ENCODE measurements at regions not wholly inside any gene's neighbourhood (a gene's known extent, or its start where the extent isn't known, plus 50 kb on each side); places are given as distances from the start of the nearest gene placed in this dataset.

GRCh38 chr1:29655945-29656850, 419.9 kb downstream of the PTPRU start:
- H3K4me3 ChIP-seq (ENCODE audit: insufficient read length, low read depth) = no peak overlapping the region
- no peak for DNase-seq (ENCODE audit: low read depth, low spot score)

DNA sequence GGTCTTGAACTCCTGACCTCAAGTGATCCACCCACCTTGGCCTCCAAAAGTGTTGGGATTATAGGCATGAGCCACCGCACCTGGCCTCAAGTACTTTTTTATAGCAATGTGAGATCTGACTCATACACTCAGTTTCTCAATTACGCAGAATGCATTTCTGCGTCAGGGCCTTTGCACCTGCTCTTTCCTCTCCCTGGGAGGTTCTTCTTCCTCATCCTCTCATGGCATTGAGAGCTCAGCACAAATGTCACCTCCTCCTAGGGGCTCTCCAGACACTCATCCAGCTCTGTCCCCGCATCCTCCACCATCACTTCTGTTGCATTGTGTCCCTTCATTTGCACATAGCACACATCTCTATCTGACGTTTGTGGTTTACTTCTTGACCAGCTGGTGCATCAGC, 418.8 kb downstream of the PTPRU start:
- Histone ChIP-seq H3K36me3 (ENCODE audit: insufficient read depth, insufficient read length, low read length) (no peaks in the 10 kb centered on the region), H3K4me1 (ENCODE audit: insufficient read depth, insufficient read length) (peaks cover 5% of the 10 kb centered on the region), H3K9ac (ENCODE audit: insufficient read length, low read depth) (no peak overlapping the region), H3K4me3 (ENCODE audit: insufficient read length, low read depth) (no peak overlapping the region), H3K27me3 (ENCODE audit: insufficient read depth, insufficient read length) (no peaks in the 10 kb centered on the region), H3K9me3 (ENCODE audit: insufficient read depth, low read length) (peaks cover 7% of the 10 kb centered on the region; the same call in 1 of the 2 replicates)
- TF ChIP-seq YY1 (IDR thresholded peaks at IDR 0.05; ENCODE audit: insufficient read depth, insufficient read length) = no peak
- TF ChIP-seq ZNF274 (IDR thresholded peaks at IDR 0.05; ENCODE audit: low read depth, low read length) = no peak
- TF ChIP-seq SUZ12 (IDR thresholded peaks at IDR 0.05; ENCODE audit: extremely low read depth, insufficient read depth, insufficient read length) = no peak
- DNase-seq (ENCODE audit: low read depth, low spot score) = no peak

More at GRCh38 chr1:29655945-29656850, 419.9 kb downstream of the PTPRU start:
- H3K9me3 ChIP-seq (ENCODE audit: insufficient read depth, low read length) = peaks cover 7% of the 10 kb centered on the region; the same call in 1 of the 2 replicates
- no peaks in the 10 kb centered on the region for H3K27me3 ChIP-seq (ENCODE audit: insufficient read depth, insufficient read length)
- peaks cover 5% of the 10 kb centered on the region for H3K4me1 ChIP-seq (ENCODE audit: insufficient read depth, insufficient read length)
- H3K36me3 ChIP-seq (ENCODE audit: insufficient read depth, insufficient read length, low read length) = no peaks in the 10 kb centered on the region
- H3K9ac ChIP-seq (ENCODE audit: insufficient read length, low read depth) = no peak overlapping the region
- TF ChIP-seq SUZ12 (IDR thresholded peaks at IDR 0.05; ENCODE audit: extremely low read depth, insufficient read depth, insufficient read length) (no peak), YY1 (IDR thresholded peaks at IDR 0.05; ENCODE audit: insufficient read depth, insufficient read length) (no peak), ZNF274 (IDR thresholded peaks at IDR 0.05; ENCODE audit: low read depth, low read length) (no peak)

DNA sequence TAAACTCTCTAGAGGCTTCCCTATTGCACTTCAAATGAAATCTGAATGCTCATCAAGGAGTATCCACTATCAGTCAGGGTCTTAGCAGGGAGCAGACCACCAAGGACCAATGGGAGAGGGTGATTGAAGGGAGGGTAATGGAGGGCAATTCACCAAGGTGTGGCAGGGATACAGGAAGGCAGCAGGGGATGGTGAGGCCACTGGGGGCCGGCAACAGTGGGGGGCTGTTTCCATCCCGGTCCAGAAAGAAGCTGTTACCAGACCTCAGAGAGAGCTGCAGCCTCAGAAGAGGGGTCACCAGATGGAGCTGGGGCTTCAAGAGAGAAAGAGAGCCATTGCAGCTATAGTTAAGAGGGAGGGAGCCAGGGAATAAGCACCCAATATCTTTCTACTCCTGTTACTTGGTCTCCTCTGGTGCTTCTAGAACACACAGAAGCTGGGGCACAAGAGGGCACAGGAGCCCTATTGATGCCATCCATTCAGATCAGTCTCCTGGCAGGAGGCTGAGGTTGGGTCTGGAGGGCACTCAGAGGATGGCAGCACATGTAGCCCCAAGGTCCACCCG, 417.6 kb downstream of the PTPRU start:
- no peak for TF ChIP-seq SUZ12 (IDR thresholded peaks at IDR 0.05; ENCODE audit: extremely low read depth, insufficient read depth, insufficient read length)
- TF ChIP-seq ZNF274 (IDR thresholded peaks at IDR 0.05; ENCODE audit: low read depth, low read length) = no peak
- no peak for TF ChIP-seq YY1 (IDR thresholded peaks at IDR 0.05; ENCODE audit: insufficient read depth, insufficient read length)
- DNase-seq (ENCODE audit: low read depth, low spot score) = no peak

DNA sequence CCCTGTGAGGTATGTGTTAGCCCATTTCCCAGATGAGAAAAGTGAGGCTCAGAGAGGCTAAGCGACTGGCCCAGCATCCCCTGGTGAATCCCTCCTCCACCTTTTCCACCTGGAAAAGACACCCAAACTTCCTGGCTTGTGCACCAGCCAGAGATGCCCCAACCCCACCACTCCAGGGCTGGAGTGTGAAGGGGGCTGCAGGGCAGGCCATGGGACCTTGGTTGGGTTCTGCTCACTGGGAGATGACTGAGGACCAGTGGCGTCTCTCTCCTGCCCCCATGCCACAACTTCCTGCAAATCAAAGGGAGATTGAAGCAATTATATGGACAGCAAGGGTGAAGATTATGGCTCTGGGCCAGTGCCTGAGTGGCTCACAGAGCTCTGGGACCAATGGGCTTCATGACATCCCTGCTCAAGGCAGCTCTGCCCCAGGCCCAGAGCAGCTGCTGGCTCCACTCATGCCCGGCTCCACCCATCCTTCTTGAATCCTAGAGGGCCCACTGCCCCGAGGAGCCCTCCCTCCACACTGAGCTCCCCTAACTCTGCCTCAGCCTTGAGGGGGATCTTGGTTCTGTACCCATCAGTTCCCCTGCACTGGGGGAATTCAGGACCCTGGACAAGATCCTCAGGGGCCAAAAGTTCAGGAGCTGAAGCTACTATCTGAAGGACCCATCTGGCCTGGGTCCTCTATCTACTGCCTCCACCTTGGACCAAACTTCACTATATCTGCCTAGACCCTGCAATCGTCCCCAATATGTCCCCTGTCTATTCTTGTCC, 416.9 kb downstream of the PTPRU start:
- Histone ChIP-seq H3K36me3 (ENCODE audit: insufficient read depth, insufficient read length, low read length) (no peaks in the 10 kb centered on the region), H3K4me1 (ENCODE audit: insufficient read depth, insufficient read length) (peaks cover 10% of the 10 kb centered on the region), H3K4me3 (ENCODE audit: insufficient read length, low read depth) (no peak overlapping the region), H3K9ac (ENCODE audit: insufficient read length, low read depth) (no peak overlapping the region), H3K27me3 (ENCODE audit: insufficient read depth, insufficient read length) (no peaks in the 10 kb centered on the region), H3K9me3 (ENCODE audit: insufficient read depth, low read length) (no peaks in the 10 kb centered on the region)
- TF ChIP-seq ZNF274 (IDR thresholded peaks at IDR 0.05; ENCODE audit: low read depth, low read length) (no peak), YY1 (IDR thresholded peaks at IDR 0.05; ENCODE audit: insufficient read depth, insufficient read length) (no peak), SUZ12 (IDR thresholded peaks at IDR 0.05; ENCODE audit: extremely low read depth, insufficient read depth, insufficient read length) (no peak)
- no peak for DNase-seq (ENCODE audit: low read depth, low spot score)

More for the DNA sequence above, 417.6 kb downstream of the PTPRU start:
- H3K9ac ChIP-seq (ENCODE audit: insufficient read length, low read depth) = no peak overlapping the region
- H3K36me3 ChIP-seq (ENCODE audit: insufficient read depth, insufficient read length, low read length) = no peaks in the 10 kb centered on the region
- peaks cover 10% of the 10 kb centered on the region for H3K4me1 ChIP-seq (ENCODE audit: insufficient read depth, insufficient read length)
- no peak overlapping the region for H3K4me3 ChIP-seq (ENCODE audit: insufficient read length, low read depth)
- no peaks in the 10 kb centered on the region for H3K9me3 ChIP-seq (ENCODE audit: insufficient read depth, low read length)
- no peaks in the 10 kb centered on the region for H3K27me3 ChIP-seq (ENCODE audit: insufficient read depth, insufficient read length)

DNA sequence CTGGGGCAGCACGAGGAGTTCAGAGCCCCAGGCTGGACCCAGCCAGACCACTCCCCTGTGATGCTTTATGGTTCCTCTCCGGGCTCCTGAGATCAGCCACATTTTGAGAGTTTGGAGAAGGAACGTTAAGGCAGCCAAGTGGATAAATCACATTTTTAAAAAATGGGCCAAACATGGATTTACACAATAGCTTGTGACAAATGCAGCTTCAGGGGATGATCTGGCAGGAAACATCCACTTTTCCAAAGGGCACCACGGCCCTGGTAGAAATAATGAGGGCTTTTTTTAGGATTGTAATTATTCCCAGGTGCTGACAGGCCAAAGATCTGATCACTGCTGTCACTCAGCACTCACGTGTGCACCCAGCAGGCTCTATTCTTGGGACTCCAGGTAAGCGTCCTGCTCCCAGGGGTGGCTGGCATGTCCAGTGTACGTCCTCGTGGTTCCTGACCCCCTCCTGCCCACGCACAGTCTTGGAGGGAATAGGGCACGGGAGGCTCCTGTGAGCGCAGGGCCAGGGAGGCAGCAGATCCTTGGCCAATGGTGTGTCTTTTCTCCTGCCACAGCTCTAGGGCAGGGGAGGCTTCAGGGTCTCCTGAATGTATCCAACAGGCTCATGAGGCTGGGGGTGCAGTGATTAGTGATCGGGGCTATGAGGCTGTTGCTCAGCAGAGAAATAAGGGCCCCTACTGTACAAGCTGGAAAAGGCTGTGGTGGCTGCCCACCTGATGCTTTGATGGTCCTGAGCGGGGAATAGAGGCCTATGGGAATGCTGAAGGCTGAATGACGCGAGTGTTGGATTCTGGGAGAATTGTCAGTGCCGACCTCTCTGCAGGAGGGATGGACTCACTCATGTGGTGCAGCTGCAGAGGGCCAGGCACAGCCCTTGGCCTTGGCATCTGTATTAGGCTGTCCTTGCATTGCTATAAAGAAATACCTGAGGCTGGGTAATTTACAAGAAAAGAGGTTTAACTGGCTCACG, 415.7 kb downstream of the PTPRU start:
- Histone ChIP-seq H3K4me3 (ENCODE audit: insufficient read length, low read depth) (no peak overlapping the region), H3K9ac (ENCODE audit: insufficient read length, low read depth) (no peak overlapping the region), H3K4me1 (ENCODE audit: insufficient read depth, insufficient read length) (peaks cover 10% of the 10 kb centered on the region), H3K27me3 (ENCODE audit: insufficient read depth, insufficient read length) (no peaks in the 10 kb centered on the region), H3K9me3 (ENCODE audit: insufficient read depth, low read length) (no peaks in the 10 kb centered on the region), H3K36me3 (ENCODE audit: insufficient read depth, insufficient read length, low read length) (no peaks in the 10 kb centered on the region)
- TF ChIP-seq YY1 (IDR thresholded peaks at IDR 0.05; ENCODE audit: insufficient read depth, insufficient read length) (no peak), ZNF274 (IDR thresholded peaks at IDR 0.05; ENCODE audit: low read depth, low read length) (no peak), SUZ12 (IDR thresholded peaks at IDR 0.05; ENCODE audit: extremely low read depth, insufficient read depth, insufficient read length) (no peak)
- DNase-seq (ENCODE audit: low read depth, low spot score) = no peak

GRCh38 chr1:29651246-29651645, 414.9 kb downstream of the PTPRU start:
- TF ChIP-seq SUZ12 (IDR thresholded peaks at IDR 0.05; ENCODE audit: extremely low read depth, insufficient read depth, insufficient read length) = no peak
- no peak for TF ChIP-seq YY1 (IDR thresholded peaks at IDR 0.05; ENCODE audit: insufficient read depth, insufficient read length)
- no peak for TF ChIP-seq ZNF274 (IDR thresholded peaks at IDR 0.05; ENCODE audit: low read depth, low read length)
- Histone ChIP-seq H3K4me3 (ENCODE audit: insufficient read length, low read depth) (no peak overlapping the region), H3K9me3 (ENCODE audit: insufficient read depth, low read length) (no peaks in the 10 kb centered on the region), H3K27me3 (ENCODE audit: insufficient read depth, insufficient read length) (no peaks in the 10 kb centered on the region), H3K4me1 (ENCODE audit: insufficient read depth, insufficient read length) (peaks cover 9% of the 10 kb centered on the region), H3K9ac (ENCODE audit: insufficient read length, low read depth) (no peak overlapping the region), H3K36me3 (ENCODE audit: insufficient read depth, insufficient read length, low read length) (no peaks in the 10 kb centered on the region)
- DNase-seq (ENCODE audit: low read depth, low spot score) = no peak

All from NT2/D1 (cell line).